Ishikawa (cell line): ENCODE measurements at regions not wholly inside any gene's neighbourhood (a gene's known extent, or its start where the extent isn't known, plus 50 kb on each side); places are given as distances from the start of the nearest gene placed in this dataset.

Source experiments
- CEBPB ChIP-seq: IDR thresholded peaks from 2 replicates; pipeline ENCODE4 v1.6.1; 2012
- CREB1 ChIP-seq: IDR thresholded peaks from 2 replicates; pipeline ENCODE4 v1.6.1; 2012; ENCODE audit warnings: low read depth
- EGR1 ChIP-seq: IDR thresholded peaks from 2 replicates; pipeline ENCODE4 v1.6.1; 2012
- EP300 ChIP-seq: IDR thresholded peaks from 2 replicates; pipeline ENCODE4 v1.6.1; 2012; ENCODE audit warnings: borderline replicate concordance
- FOXM1 ChIP-seq: IDR thresholded peaks from 2 replicates; pipeline ENCODE4 v1.6.1; 2012; ENCODE audit warnings: low read depth, borderline replicate concordance
- MAX ChIP-seq: IDR thresholded peaks from 2 replicates; pipeline ENCODE4 v1.6.1; 2012
- NFIC ChIP-seq: IDR thresholded peaks from 2 replicates; pipeline ENCODE4 v1.6.1; 2012
- RAD21 ChIP-seq: IDR thresholded peaks from 2 replicates; pipeline ENCODE4 v1.6.1; 2012; ENCODE audit warnings: low read depth
- REST ChIP-seq: IDR thresholded peaks from 2 replicates; pipeline ENCODE4 v1.6.1; 2012; ENCODE audit warnings: low read depth, mild to moderate bottlenecking
- TAF1 ChIP-seq: IDR thresholded peaks from 2 replicates; pipeline ENCODE4 v1.6.1; 2012; ENCODE audit warnings: low read depth, mild to moderate bottlenecking
- TCF12 ChIP-seq: IDR thresholded peaks from 2 replicates; pipeline ENCODE4 v1.6.1; 2012; ENCODE audit warnings: low read depth
- TEAD4 ChIP-seq: IDR thresholded peaks from 2 replicates; pipeline ENCODE4 v1.6.1; 2012
- USF1 ChIP-seq: IDR thresholded peaks from 2 replicates; pipeline ENCODE4 v1.6.1; 2012
- YY1 ChIP-seq: IDR thresholded peaks from 2 replicates; pipeline ENCODE4 v1.6.1; 2012; ENCODE audit warnings: low read depth
- ZBTB7A ChIP-seq: IDR thresholded peaks from 2 replicates; pipeline ENCODE4 v1.6.1; 2012; ENCODE audit warnings: low read depth

GRCh38 chr20:61086031-61086430 is 166.0 kb upstream of the CDH4 start:
- TF ChIP-seq TAF1 (no peak), EGR1 (no peak)

GRCh38 chr20:61090541-61090940 is 161.5 kb upstream of the CDH4 start:
- no peak for TF ChIP-seq FOXM1
- TF ChIP-seq TEAD4 = no peak
- TF ChIP-seq TAF1 = no peak
- TF ChIP-seq NFIC = no peak
- no peak for TF ChIP-seq ZBTB7A
- no peak for TF ChIP-seq CREB1
- no peak for TF ChIP-seq TCF12
- no peak for TF ChIP-seq YY1
- TF ChIP-seq CEBPB = no peak
- no peak for TF ChIP-seq EP300
- no peak for TF ChIP-seq USF1

GRCh38 chr20:61092251-61092650 is 159.8 kb upstream of the CDH4 start:
- TF ChIP-seq TEAD4 = no peak
- TF ChIP-seq TCF12 = no peak
- no peak for TF ChIP-seq CREB1
- TF ChIP-seq TAF1 = no peak
- TF ChIP-seq CEBPB = no peak
- no peak for TF ChIP-seq RAD21
- no peak for TF ChIP-seq YY1

GRCh38 chr20:61094581-61094980 is 157.5 kb upstream of the CDH4 start:
- no peak for TF ChIP-seq EGR1
- TF ChIP-seq RAD21 = no peak
- TF ChIP-seq TCF12 = no peak
- TF ChIP-seq TEAD4 = no peak
- TF ChIP-seq TAF1 = no peak
- no peak for TF ChIP-seq USF1
- no peak for TF ChIP-seq EP300
- no peak for TF ChIP-seq FOXM1

GRCh38 chr20:61096463-61096862 is 155.6 kb upstream of the CDH4 start:
- TF ChIP-seq NFIC = no peak

GRCh38 chr20:61099806-61100205 is 152.3 kb upstream of the CDH4 start:
- TF ChIP-seq CEBPB (no peak), TCF12 (no peak), CREB1 (no peak), EP300 (no peak), FOXM1 (no peak), USF1 (no peak), REST (no peak), ZBTB7A (no peak), MAX (no peak), EGR1 (no peak), NFIC (no peak), RAD21 (no peak), TEAD4 (no peak)

GRCh38 chr20:61100489-61100888 is 151.6 kb upstream of the CDH4 start:
- TF ChIP-seq TCF12 = no peak
- no peak for TF ChIP-seq FOXM1
- TF ChIP-seq TEAD4 = no peak

GRCh38 chr20:61104232-61104631 is 147.8 kb upstream of the CDH4 start:
- TF ChIP-seq RAD21 = no peak
- no peak for TF ChIP-seq YY1
- TF ChIP-seq ZBTB7A = no peak
- TF ChIP-seq USF1 = no peak
- TF ChIP-seq CEBPB = no peak
- no peak for TF ChIP-seq CREB1
- no peak for TF ChIP-seq NFIC
- no peak for TF ChIP-seq MAX
- no peak for TF ChIP-seq FOXM1
- no peak for TF ChIP-seq TEAD4
- no peak for TF ChIP-seq TAF1
- no peak for TF ChIP-seq REST
